ENCODE measurements at regions not wholly inside any gene's neighbourhood (a gene's known extent, or its start where the extent isn't known, plus 50 kb on each side); places are given as distances from the start of the nearest gene placed in this dataset.
A peak's percentile ranks its signal among the peaks of the same experiment; 100 is the strongest.
"Not testable (repeated sequence)": the region's sequence is repeated elsewhere in the genome, so short reads cannot be mapped to it uniquely, and the experiment has no call there.

DNA sequence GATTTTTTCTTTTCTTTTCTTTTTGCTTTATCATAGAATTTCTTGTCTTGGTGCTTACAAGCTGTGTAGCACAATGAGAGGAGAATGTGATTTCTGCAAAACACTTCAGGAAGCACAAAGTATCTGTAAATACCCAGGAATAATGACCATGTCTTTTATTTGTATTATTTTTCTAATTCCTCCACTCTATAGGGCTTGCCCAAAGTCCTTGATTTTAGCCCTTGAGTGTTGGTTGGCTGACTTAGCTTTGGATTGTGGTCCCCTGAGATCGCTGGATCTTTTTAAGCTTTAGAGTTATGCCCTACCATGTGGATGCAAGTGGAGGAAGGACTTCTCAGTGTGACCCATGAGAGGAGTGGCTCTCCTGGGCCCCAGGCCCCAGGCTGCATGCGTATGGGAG is 52.2 kb downstream of the HOXC4 start:
- H3K36me3 ChIP-seq (ENCODE audit: control insufficient read depth, insufficient read depth, low read length); H3K4me1 ChIP-seq (ENCODE audit: control insufficient read depth, insufficient read depth, low read length); H3K9ac ChIP-seq (ENCODE audit: low read depth, low read length); H3K9me3 ChIP-seq (ENCODE audit: control insufficient read depth, insufficient read depth, low read length); H3K4me3 ChIP-seq (ENCODE audit: low read depth, low read length): not testable (repeated sequence)
- H3K27me3 ChIP-seq (ENCODE audit: control insufficient read depth, insufficient read depth, low read length): peaks cover 87% of the 10 kb centered on the region

DNA sequence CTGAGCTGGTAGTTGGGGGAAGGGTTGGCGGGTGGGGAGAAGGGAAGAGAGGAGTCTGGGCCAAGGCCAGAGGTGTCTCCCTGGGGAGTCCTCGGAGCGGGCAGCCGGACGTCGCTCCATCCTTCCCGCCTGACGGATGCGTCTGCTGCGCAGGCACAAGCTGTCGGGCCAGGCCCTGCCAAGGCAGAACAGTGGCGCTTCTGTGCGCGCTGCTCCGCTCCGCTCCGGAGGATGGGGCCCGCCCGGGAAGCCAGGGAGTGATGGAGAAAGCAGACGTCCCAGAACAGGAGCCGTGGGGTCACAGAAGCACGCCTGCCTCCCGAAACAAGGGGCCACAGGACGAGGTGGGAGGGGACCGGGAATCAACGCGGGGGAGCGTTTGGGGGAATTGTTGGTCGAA is 52.6 kb downstream of the HOXC4 start:
- peaks cover 83% of the 10 kb centered on the region for H3K27me3 ChIP-seq (ENCODE audit: control insufficient read depth, insufficient read depth, low read length)
- H3K36me3 ChIP-seq (ENCODE audit: control insufficient read depth, insufficient read depth, low read length): not testable (repeated sequence)
- peak overlapping the region; percentile 8 for H3K4me3 ChIP-seq (ENCODE audit: low read depth, low read length)

DNA sequence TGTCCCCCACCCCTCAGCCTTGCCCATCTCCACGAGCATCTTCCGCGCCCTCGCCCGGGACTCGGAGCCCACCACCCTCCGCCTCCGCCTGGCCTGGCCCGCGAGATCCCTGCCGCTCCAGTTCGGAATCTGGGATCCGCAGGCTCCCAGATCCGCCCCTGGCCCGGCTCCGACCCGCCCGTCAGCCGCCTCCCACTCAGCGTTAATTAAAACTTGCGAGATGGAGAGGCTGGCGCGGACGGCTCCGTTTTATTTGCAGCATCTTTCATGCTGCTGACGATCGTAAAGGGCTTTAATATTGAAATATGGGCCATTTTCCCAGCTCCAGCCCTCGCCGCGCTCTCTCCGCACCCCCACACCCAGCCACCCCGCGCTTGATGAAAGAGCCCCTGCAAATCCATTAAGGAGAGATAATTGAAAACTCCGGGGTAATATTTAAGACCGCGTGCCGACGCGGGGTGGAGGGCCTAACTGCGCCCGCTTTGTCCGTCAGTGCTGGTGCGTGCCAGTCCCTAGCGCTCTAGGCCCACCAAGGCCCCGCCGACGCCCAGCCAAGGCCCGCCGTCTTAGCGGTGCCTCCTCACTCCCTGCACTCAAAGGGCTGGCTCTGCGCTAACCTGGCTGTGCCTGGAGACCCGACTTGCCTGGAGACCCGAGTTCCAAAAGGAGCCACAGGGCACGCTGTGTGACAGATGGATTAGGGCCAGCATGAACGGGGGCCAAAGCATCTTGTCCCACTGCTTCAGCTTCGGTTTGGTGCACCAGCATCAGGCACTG is 53.4 kb downstream of the HOXC4 start:
- not testable (repeated sequence) for H3K4me1 ChIP-seq (ENCODE audit: control insufficient read depth, insufficient read depth, low read length); H3K4me3 ChIP-seq (ENCODE audit: low read depth, low read length); H3K9ac ChIP-seq (ENCODE audit: low read depth, low read length); H3K36me3 ChIP-seq (ENCODE audit: control insufficient read depth, insufficient read depth, low read length); H3K9me3 ChIP-seq (ENCODE audit: control insufficient read depth, insufficient read depth, low read length)
- H3K27me3 ChIP-seq (ENCODE audit: control insufficient read depth, insufficient read depth, low read length): peaks cover 81% of the 10 kb centered on the region

More for the DNA sequence above, 52.6 kb downstream of the HOXC4 start:
- H3K9ac ChIP-seq (ENCODE audit: low read depth, low read length); H3K9me3 ChIP-seq (ENCODE audit: control insufficient read depth, insufficient read depth, low read length); H3K4me1 ChIP-seq (ENCODE audit: control insufficient read depth, insufficient read depth, low read length): not testable (repeated sequence)

DNA sequence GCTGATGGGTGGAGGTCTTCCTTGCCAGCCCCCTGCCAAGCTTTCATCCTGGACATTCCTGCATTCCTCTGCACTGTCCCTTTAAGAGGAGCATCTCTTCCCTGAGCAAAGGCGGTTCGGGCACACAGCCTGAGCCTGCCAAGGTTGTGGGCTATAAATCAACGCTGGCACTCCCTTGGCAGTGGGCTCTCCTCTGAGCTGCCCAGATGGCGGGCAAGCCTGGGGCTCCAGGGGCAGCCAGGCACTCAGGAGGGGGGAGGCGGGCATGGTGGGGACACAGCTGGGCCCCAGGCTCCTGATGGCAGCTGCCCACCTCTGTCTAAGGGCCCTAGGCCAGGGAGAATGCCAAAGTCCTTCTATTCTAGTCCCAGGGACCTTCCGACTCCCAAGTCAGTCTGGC is 58.7 kb downstream of the HOXC4 start:
- H3K9ac ChIP-seq (ENCODE audit: low read depth, low read length); H3K4me3 ChIP-seq (ENCODE audit: low read depth, low read length); H3K4me1 ChIP-seq (ENCODE audit: control insufficient read depth, insufficient read depth, low read length); H3K9me3 ChIP-seq (ENCODE audit: control insufficient read depth, insufficient read depth, low read length); H3K36me3 ChIP-seq (ENCODE audit: control insufficient read depth, insufficient read depth, low read length): not testable (repeated sequence)
- H3K27me3 ChIP-seq (ENCODE audit: control insufficient read depth, insufficient read depth, low read length): peaks cover 70% of the 10 kb centered on the region

DNA sequence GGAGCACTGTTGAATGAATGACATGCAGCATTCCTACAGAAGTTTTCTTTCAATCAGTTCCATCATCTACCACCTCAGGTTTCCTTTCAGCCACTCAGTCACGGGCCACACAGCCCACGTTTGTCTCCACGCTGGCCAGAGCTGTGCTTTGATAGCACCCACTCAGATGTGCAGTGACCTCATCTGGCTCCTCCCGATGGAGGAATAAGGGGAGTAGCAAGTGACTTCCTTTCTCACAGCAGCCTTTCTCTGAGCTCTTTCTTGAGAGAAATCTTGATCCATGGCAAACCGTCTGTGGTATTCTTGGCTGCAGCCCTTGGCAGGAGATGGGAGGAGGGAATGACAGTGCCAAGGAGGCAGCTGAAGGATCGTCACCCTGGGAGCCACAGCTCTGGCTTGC is 62.4 kb downstream of the HOXC4 start:
- H3K27me3 ChIP-seq (ENCODE audit: control insufficient read depth, insufficient read depth, low read length): peaks cover 81% of the 10 kb centered on the region
- not testable (repeated sequence) for H3K9ac ChIP-seq (ENCODE audit: low read depth, low read length); H3K4me3 ChIP-seq (ENCODE audit: low read depth, low read length); H3K9me3 ChIP-seq (ENCODE audit: control insufficient read depth, insufficient read depth, low read length); H3K4me1 ChIP-seq (ENCODE audit: control insufficient read depth, insufficient read depth, low read length); H3K36me3 ChIP-seq (ENCODE audit: control insufficient read depth, insufficient read depth, low read length)

DNA sequence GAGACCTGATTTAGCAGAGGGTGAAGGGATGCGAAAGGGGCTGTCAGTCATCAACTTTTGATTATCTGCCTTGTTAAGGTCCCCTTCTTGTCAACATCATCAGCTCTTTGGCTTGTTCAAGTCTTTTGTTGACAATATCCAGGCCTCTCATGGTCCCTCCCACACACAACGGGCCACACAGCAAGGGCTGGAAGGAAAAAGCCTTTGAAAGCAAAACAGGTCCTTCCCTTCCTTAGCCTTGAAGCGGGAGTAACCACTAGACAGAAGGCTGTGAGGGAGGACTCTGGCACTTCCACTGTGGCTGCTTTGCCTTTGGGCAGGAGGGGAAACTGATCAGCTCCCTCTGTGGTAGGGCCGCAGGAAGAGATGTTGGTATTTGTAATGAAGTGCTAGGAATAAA is 63.8 kb downstream of the HOXC4 start:
- H3K9ac ChIP-seq (ENCODE audit: low read depth, low read length); H3K9me3 ChIP-seq (ENCODE audit: control insufficient read depth, insufficient read depth, low read length); H3K4me3 ChIP-seq (ENCODE audit: low read depth, low read length); H3K4me1 ChIP-seq (ENCODE audit: control insufficient read depth, insufficient read depth, low read length); H3K36me3 ChIP-seq (ENCODE audit: control insufficient read depth, insufficient read depth, low read length): not testable (repeated sequence)
- peaks cover 85% of the 10 kb centered on the region for H3K27me3 ChIP-seq (ENCODE audit: control insufficient read depth, insufficient read depth, low read length)

DNA sequence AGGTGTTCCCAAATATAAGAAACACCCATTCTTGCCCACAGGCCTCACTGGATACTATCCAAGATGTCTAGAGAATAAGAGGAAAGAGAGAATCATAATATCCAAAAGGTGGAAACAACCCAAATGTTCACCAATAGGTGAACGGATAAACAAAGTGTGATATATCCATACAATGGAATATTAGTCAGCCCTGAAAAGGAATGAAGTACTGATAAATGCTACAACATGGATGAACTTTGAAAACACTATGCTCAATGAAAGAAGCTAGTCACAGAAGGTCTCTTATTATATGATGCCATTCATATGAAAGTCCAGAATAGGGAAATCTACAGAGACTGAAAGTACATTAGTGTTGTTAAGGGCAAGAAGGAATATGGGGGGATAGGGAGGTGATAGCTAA is 65.4 kb downstream of the HOXC4 start:
- peaks cover 93% of the 10 kb centered on the region for H3K27me3 ChIP-seq (ENCODE audit: control insufficient read depth, insufficient read depth, low read length)
- not testable (repeated sequence) for H3K4me3 ChIP-seq (ENCODE audit: low read depth, low read length); H3K9me3 ChIP-seq (ENCODE audit: control insufficient read depth, insufficient read depth, low read length); H3K9ac ChIP-seq (ENCODE audit: low read depth, low read length); H3K36me3 ChIP-seq (ENCODE audit: control insufficient read depth, insufficient read depth, low read length); H3K4me1 ChIP-seq (ENCODE audit: control insufficient read depth, insufficient read depth, low read length)

DNA sequence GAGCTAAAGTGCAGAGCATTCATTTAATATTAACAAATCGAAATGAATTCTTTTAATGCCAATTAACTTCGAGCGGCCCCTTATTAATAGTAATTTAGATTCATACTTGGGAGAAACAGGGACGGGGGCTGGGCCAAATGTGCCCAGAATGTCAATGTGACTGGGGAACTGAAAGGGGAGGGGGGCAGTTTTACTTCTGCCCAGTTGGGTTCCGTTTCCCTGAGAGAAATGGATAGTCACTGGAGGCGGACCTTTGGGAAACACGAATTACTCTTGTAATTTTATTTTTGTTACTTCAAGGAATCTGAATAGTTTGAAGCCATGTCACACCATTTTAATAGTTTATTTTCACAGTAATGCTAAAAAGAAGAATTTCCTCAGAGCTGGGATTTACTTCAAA is 64.8 kb downstream of the SMUG1 start:
- not testable (repeated sequence) for H3K9me3 ChIP-seq (ENCODE audit: control insufficient read depth, insufficient read depth, low read length); H3K4me1 ChIP-seq (ENCODE audit: control insufficient read depth, insufficient read depth, low read length); H3K4me3 ChIP-seq (ENCODE audit: low read depth, low read length); H3K36me3 ChIP-seq (ENCODE audit: control insufficient read depth, insufficient read depth, low read length); H3K9ac ChIP-seq (ENCODE audit: low read depth, low read length)
- H3K27me3 ChIP-seq (ENCODE audit: control insufficient read depth, insufficient read depth, low read length): peaks cover 97% of the 10 kb centered on the region

DNA sequence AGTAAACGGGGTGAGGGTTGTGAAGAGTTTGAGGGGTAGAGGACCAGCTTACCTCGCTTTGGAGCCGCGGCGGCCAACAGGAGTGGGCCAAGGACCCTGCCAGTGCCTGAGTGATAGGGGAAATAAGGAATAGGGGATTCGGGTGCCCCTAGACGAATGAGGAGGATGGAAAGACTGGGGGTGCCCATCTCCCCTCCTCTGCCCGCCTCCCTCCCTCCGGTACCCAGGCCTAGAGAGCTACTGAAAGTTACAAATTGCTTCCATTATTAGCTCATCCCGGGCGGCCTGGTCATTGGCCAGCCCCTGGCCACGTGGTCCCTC is 63.1 kb downstream of the SMUG1 start:
- not testable (repeated sequence) for H3K9ac ChIP-seq (ENCODE audit: low read depth, low read length); H3K4me1 ChIP-seq (ENCODE audit: control insufficient read depth, insufficient read depth, low read length); H3K9me3 ChIP-seq (ENCODE audit: control insufficient read depth, insufficient read depth, low read length); H3K36me3 ChIP-seq (ENCODE audit: control insufficient read depth, insufficient read depth, low read length); H3K4me3 ChIP-seq (ENCODE audit: low read depth, low read length)
- H3K27me3 ChIP-seq (ENCODE audit: control insufficient read depth, insufficient read depth, low read length): peaks cover 97% of the 10 kb centered on the region

DNA sequence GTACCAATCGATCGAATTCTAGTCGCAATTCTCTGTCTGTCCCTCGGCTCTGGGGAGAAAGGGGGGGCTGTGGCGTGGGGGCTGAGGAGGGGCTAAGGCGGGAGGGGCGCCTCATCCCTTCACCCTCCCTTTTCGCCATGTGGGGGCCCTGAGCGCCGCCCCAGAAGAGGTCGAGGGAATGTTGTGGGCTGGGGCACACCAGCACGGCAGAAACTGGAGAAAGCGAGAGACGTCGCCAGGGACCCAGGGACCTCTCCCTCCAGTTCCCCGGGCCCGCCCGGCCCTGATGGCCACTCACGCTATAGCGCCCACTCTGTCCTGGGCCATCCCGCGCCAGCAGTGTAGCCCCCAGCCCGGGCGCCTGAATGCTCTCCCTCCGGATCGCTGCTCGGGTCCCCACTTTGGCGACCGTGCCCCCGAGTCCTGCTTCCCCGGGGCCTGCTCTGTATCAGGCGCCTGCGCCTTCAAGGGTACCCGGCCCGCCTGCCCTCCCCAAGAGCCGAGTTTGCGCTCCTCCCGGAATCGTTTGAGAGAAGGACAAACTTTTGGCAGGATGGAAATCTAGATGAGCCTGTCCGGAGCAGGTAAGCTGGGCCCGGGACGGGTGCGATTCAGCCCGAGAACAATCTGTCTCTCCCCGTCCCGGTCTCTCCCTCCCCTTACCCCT is 62.6 kb downstream of the SMUG1 start:
- Histone ChIP-seq H3K9ac (ENCODE audit: low read depth, low read length) (no peak overlapping the region), H3K4me1 (ENCODE audit: control insufficient read depth, insufficient read depth, low read length) (peaks cover 8% of the 10 kb centered on the region), H3K4me3 (ENCODE audit: low read depth, low read length) (peak overlapping the region; percentile 39), H3K9me3 (ENCODE audit: control insufficient read depth, insufficient read depth, low read length) (no peaks in the 10 kb centered on the region), H3K27me3 (ENCODE audit: control insufficient read depth, insufficient read depth, low read length) (peaks cover 97% of the 10 kb centered on the region), H3K36me3 (ENCODE audit: control insufficient read depth, insufficient read depth, low read length) (no peaks in the 10 kb centered on the region)

DNA sequence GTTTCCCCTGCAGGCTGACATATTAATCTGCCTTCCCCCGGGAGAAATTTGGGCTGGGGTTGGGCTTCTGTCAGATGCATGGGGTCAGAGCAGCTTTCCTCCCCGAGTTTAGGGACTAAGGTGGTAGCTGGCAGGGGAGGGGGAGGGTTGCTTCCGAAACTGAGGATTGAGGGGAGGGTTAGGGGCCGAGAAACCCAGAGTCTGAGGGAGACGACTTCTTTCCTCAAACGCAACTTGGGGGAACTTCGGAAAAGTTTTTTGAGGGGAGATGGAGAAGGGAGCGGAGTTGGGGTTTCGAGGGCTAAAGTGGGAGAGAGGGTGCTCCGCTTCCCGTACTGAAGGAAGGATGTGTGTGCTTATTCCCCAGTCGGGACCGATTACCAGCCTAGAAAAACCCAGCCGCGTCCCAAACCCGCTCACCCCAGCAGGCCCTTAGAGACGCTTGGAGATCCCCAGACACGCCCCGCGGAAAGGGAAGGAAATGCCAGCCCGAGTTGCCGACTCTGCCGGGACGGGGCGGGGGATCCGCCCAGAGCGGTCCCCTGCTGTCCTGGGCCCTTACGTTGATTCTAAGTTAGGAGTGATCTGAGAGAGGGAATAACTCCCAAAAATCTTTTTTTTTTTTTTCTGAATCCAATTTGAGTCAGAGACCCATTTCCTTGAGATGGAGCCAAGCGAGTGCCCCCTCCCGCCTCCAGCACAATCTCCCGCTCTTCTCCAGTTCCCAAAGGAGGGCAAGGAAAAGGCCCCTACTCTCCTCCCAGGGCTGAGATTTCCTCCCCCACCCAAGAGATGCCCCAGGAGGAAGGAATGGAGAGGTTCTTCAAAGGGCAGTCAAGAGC is 61.9 kb downstream of the SMUG1 start:
- no peaks in the 10 kb centered on the region for H3K36me3 ChIP-seq (ENCODE audit: control insufficient read depth, insufficient read depth, low read length)
- no peak overlapping the region for H3K9ac ChIP-seq (ENCODE audit: low read depth, low read length)
- H3K4me3 ChIP-seq (ENCODE audit: low read depth, low read length): peak overlapping the region; percentile 39
- H3K9me3 ChIP-seq (ENCODE audit: control insufficient read depth, insufficient read depth, low read length): no peaks in the 10 kb centered on the region
- H3K4me1 ChIP-seq (ENCODE audit: control insufficient read depth, insufficient read depth, low read length): peaks cover 8% of the 10 kb centered on the region
- H3K27me3 ChIP-seq (ENCODE audit: control insufficient read depth, insufficient read depth, low read length): peaks cover 97% of the 10 kb centered on the region
